ENCODE measurements at regions not wholly inside any gene's neighbourhood (a gene's known extent, or its start where the extent isn't known, plus 50 kb on each side); places are given as distances from the start of the nearest gene placed in this dataset.

DNA sequence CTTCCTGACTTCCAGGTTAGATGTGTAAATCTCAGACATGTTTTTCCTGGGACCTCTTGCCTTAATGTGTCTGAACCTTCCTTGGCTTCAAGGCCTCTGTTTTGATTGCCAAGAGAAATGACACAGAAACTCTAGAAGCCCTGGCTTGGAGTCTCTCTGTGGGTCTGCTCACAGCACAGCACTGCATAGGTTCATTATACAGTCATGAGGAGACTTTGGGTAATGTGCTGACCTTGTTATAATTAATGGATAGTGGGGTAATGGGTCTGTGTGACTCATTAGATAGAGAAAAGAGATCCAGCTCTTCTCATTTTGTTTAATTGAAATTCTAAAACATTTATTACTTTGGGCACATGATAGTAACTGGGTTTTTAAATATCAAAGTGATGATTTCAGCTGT, 175.8 kb upstream of the GLRA1 start:
- no peak for TF ChIP-seq POLR2A (IDR thresholded peaks at IDR 0.05; ENCODE audit: low read length)
- no peak for TF ChIP-seq GATA1 (IDR thresholded peaks at IDR 0.05; ENCODE audit: low read depth, low read length)

Measured in erythroblast (primary cell).